IMR-90 (cell line): ENCODE measurements at regions not wholly inside any gene's neighbourhood (a gene's known extent, or its start where the extent isn't known, plus 50 kb on each side); places are given as distances from the start of the nearest gene placed in this dataset.
A peak's percentile ranks its signal among the peaks of the same experiment; 100 is the strongest.

Experiments
- ATAC-seq: fragments of 200-7000 bp; cut with Tn5 transposase; 2 replicates; pipeline ENCODE4 v1.9.1; 2020; ENCODE audit warnings: low read depth, mild to moderate bottlenecking, moderate library complexity
- BruUV-seq: library from RNA; stranded (reverse); fragments of 400-500 nt; replicated peaks from 2 replicates; lab custom pipeline; 2021; lab: Mats Ljungman, UMichigan
- CTCF ChIA-PET: fragments of 300-600 bp; formaldehyde crosslinking; extraction: SDS; loops from one replicate; lab custom pipeline; 2021; ENCODE audit warnings: antibody characterized with exemption; lab: Yijun Ruan, JAX
- POLR2A ChIA-PET: fragments of 300-600 bp; sonication (Branson Sonifier 250); formaldehyde crosslinking; loops from one replicate; lab custom pipeline; 2022; ENCODE audit warnings: antibody characterized with exemption; ENCODE audit not compliant: unreplicated experiment; lab: Charles Lee
- DNase-seq: peaks from one replicate; pipeline ENCODE4 v3.0.0; 2013
- H2AFZ ChIP-seq: replicated peaks from 2 replicates; pipeline ENCODE3; 2013; ENCODE audit warnings: low read length, mild to moderate bottlenecking; ENCODE audit not compliant: poor library complexity
- H2AK5ac ChIP-seq: 2 replicates; pipeline ENCODE4 v1.6.1; 2013; ENCODE audit warnings: low read depth, low read length, inconsistent platforms
- H2AK9ac ChIP-seq: replicated peaks from 2 replicates; pipeline ENCODE3; 2013; ENCODE audit warnings: mild to moderate bottlenecking, low read depth, low read length, moderate library complexity; ENCODE audit not compliant: poor library complexity
- H2BK120ac ChIP-seq: 2 replicates; pipeline ENCODE4 v1.6.1; 2013; ENCODE audit warnings: low read depth, low read length, inconsistent platforms
- H2BK15ac ChIP-seq: 3 replicates; pipeline ENCODE4 v1.6.1; 2013; ENCODE audit warnings: low read depth, low read length, inconsistent platforms
- H2BK20ac ChIP-seq: 2 replicates; pipeline ENCODE4 v1.6.1; 2013; ENCODE audit warnings: low read depth, mild to moderate bottlenecking, inconsistent platforms, low read length, moderate library complexity
- H2BK5ac ChIP-seq: 2 replicates; pipeline ENCODE4 v1.6.1; 2013; ENCODE audit warnings: mild to moderate bottlenecking, low read depth, low read length, inconsistent platforms; ENCODE audit not compliant: poor library complexity, severe bottlenecking
- H3K14ac ChIP-seq: replicated peaks from 2 replicates; pipeline ENCODE4 v1.6.1; 2013; ENCODE audit warnings: low read depth, low read length, inconsistent platforms
- H3K18ac ChIP-seq: 2 replicates; pipeline ENCODE4 v1.6.1; 2013; ENCODE audit warnings: low read depth, low read length, control low read depth
- H3K23ac ChIP-seq: 2 replicates; pipeline ENCODE4 v1.6.1; 2013; ENCODE audit warnings: low read depth, low read length, inconsistent platforms
- H3K27ac ChIP-seq: 2 replicates; pipeline ENCODE4 v1.5.1; 2013; ENCODE audit warnings: mild to moderate bottlenecking, control low read depth, low read length; ENCODE audit not compliant: insufficient read depth
- H3K27me3 ChIP-seq: 2 replicates; pipeline ENCODE4 v1.6.1; 2013; ENCODE audit warnings: low read length; ENCODE audit not compliant: control insufficient read depth, insufficient read depth
- H3K36me3 ChIP-seq: 2 replicates; pipeline ENCODE4 v1.6.1; 2013; ENCODE audit warnings: low read length, mixed read lengths; ENCODE audit not compliant: control insufficient read depth, insufficient read depth
- H3K4ac ChIP-seq: 2 replicates; pipeline ENCODE4 v1.6.1; 2013; ENCODE audit warnings: low read depth, low read length, inconsistent platforms
- H3K4me1 ChIP-seq: 2 replicates; pipeline ENCODE4 v1.6.1; 2013; ENCODE audit warnings: low read length, mixed read lengths; ENCODE audit not compliant: control insufficient read depth, insufficient read depth
- H3K4me2 ChIP-seq: 2 replicates; pipeline ENCODE4 v1.6.1; 2013; ENCODE audit warnings: low read depth, mild to moderate bottlenecking, control low read depth, low read length, moderate library complexity
- H3K4me3 ChIP-seq: 2 replicates; pipeline ENCODE4 v1.5.1; 2013; ENCODE audit warnings: low read depth, mild to moderate bottlenecking, control low read depth, low read length, moderate library complexity; ENCODE audit not compliant: insufficient read depth
- H3K56ac ChIP-seq: 2 replicates; pipeline ENCODE4 v1.6.1; 2013; ENCODE audit warnings: low read length, inconsistent platforms; ENCODE audit not compliant: insufficient read depth; ENCODE audit errors: extremely low read depth
- H3K79me1 ChIP-seq, 2 experiments: 2 replicates each; pipeline ENCODE4 v1.6.1; 2013; ENCODE audit warnings: low read length in 2 of 2, inconsistent platforms in 1 of 2, low read depth in 1 of 2
- H3K9ac ChIP-seq: 2 replicates; pipeline ENCODE4 v1.6.1; 2013; ENCODE audit warnings: low read depth, low read length, control low read depth
- H3K9me1 ChIP-seq: 2 replicates; pipeline ENCODE4 v1.6.1; 2013; ENCODE audit warnings: low read length, inconsistent platforms; ENCODE audit not compliant: insufficient read depth
- H3K9me3 ChIP-seq: 2 replicates; pipeline ENCODE4 v1.6.1; 2013; ENCODE audit warnings: low read length; ENCODE audit not compliant: control insufficient read depth, insufficient read depth
- H4K20me1 ChIP-seq: 2 replicates; pipeline ENCODE4 v1.6.1; 2013; ENCODE audit warnings: low read length, inconsistent platforms; ENCODE audit not compliant: insufficient read depth
- H4K5ac ChIP-seq: 2 replicates; pipeline ENCODE4 v1.6.1; 2013; ENCODE audit warnings: mild to moderate bottlenecking, low read depth, low read length, control low read depth
- H4K8ac ChIP-seq, 2 experiments: 2 replicates each; pipeline ENCODE4 v1.6.1; 2013; ENCODE audit warnings: low read depth in 2 of 2, low read length in 2 of 2, control low read depth in 1 of 2, inconsistent platforms in 1 of 2
- H4K91ac ChIP-seq: 2 replicates; pipeline ENCODE4 v1.6.1; 2013; ENCODE audit warnings: low read depth, low read length, inconsistent platforms; ENCODE audit not compliant: insufficient read depth
- BHLHE40 ChIP-seq: fragments of 150-350 bp; IDR thresholded peaks from 2 replicates; pipeline ENCODE4 v1.6.1; 2016; ENCODE audit warnings: mild to moderate bottlenecking, low read depth, low read length
- FOS ChIP-seq: fragments of 150-350 bp; IDR thresholded peaks from 2 replicates; pipeline ENCODE4 v1.6.1; 2016; ENCODE audit warnings: low read depth, low read length
- MXI1 ChIP-seq: IDR thresholded peaks from 2 replicates; pipeline ENCODE4 v1.6.1; 2012; ENCODE audit warnings: low read depth, mild to moderate bottlenecking, low read length, moderate library complexity, borderline replicate concordance
- RAD21 ChIP-seq: IDR thresholded peaks from 2 replicates; pipeline ENCODE4 v1.6.1; 2012; ENCODE audit warnings: low read length, improper control_type of control experiment
- RFX5 ChIP-seq: IDR thresholded peaks from 2 replicates; pipeline ENCODE4 v1.8.0; 2012; ENCODE audit warnings: low read depth, mild to moderate bottlenecking, low read length, moderate library complexity
- SMC3 ChIP-seq: fragments of 150-350 bp; IDR thresholded peaks from 2 replicates; pipeline ENCODE4 v1.6.1; 2016; ENCODE audit warnings: low read depth, mild to moderate bottlenecking, antibody characterized with exemption, low read length, moderate library complexity
- WGBS, 2 experiments: methylation state at CpG; one replicate each; pipeline versions ENCODE4 v1.1.5 to v1.1.7; 2013; ENCODE audit warnings: missing lambda C conversion rate in 2 of 2; ENCODE audit not compliant: insufficient read length in 1 of 2; ENCODE audit errors: extremely low coverage in 2 of 2; 5-methylcytosine and 5-hydroxymethylcytosine counted together
- dilution Hi-C: fragments of 300-500 bp; cut with HindIII; formaldehyde crosslinking; loops from one replicate; pipeline ENCODE4 v1.14.3; 2018; ENCODE audit warnings: low sequenced_read_pairs; ENCODE audit not compliant: unreplicated experiment
- in situ Hi-C: fragments of 300-500 bp; cut with MboI; formaldehyde crosslinking; loops from 3 replicates; pipeline ENCODE4 v1.14.3; 2019; ENCODE audit warnings: low sequenced_read_pairs, inconsistent platforms, mixed read lengths
- intact Hi-C: fragments of 100-400 bp; cut with micrococcal nuclease; formaldehyde crosslinking; loops from 2 replicates; pipeline ENCODE4 v1.10.0; 2022
- TF ChIP-seq, protein P1 (sequence below): fragments of 150-350 bp; IDR thresholded peaks from 2 replicates; pipeline ENCODE4 v1.6.1; 2017; ENCODE audit warnings: mild to moderate bottlenecking, antibody characterized with exemption, low read length, low read depth

DNA sequence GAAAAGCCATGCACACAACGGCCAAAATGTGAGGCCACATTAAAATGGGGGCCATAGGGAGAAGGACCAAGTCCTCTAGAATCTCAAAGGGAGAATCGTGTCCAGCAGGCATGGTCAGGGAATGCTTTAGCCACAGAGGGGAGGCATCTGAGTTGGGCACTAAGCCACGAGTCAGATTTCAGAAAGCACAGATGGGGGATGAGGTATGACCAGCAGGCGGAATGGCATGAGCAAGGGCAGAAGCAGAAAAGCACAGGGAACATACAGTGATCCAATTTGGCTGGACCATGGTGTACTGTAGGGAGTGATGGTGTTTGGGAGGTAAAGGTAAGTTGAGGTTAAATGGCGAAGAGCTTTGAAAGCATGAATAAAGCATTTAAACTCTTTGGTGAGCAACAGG, 214.6 kb downstream of the TLE1 start:
- Histone ChIP-seq H3K27ac (no peak overlapping the region), H3K9me3 (no peaks in the 10 kb centered on the region), H2BK120ac (peak overlapping the region; percentile 49; the same call in 1 of the 2 replicates), H3K4me1 (peaks cover 11% of the 10 kb centered on the region), H2BK5ac (no peak overlapping the region), H3K14ac (0 out of 2 replicates have a peak overlapping the region, but pooled peaks have one; percentile 21), H2AK9ac (peak overlapping the region; percentile 17), H3K4ac (peak overlapping the region; percentile 50; the same call in 1 of the 2 replicates), H3K56ac (no peak overlapping the region), H3K36me3 (no peaks in the 10 kb centered on the region), H3K79me1 (no peaks in the 10 kb centered on the region), H2AFZ (peak overlapping the region; percentile 16), H3K4me2 (no peak overlapping the region), H4K20me1 (no peaks in the 10 kb centered on the region), H3K9me1 (peaks cover 3% of the 10 kb centered on the region; the same call in 1 of the 2 replicates), H4K8ac (no peak overlapping the region; a peak in 1 of 4 replicates), H2BK15ac (no peak overlapping the region), H2AK5ac (peak overlapping the region; percentile 20; the same call in 1 of the 2 replicates), H4K91ac (0 out of 2 replicates have a peak overlapping the region, but pooled peaks have one; percentile 13), H3K23ac (no peak overlapping the region), H2BK20ac (peak overlapping the region; percentile 63; the same call in 1 of the 2 replicates), H3K18ac (peak overlapping the region; percentile 24; the same call in 1 of the 2 replicates), H4K5ac (peak overlapping the region; percentile 30; the same call in 1 of the 2 replicates), H3K9ac (no peak overlapping the region), H3K27me3 (no peaks in the 10 kb centered on the region), H3K4me3 (no peak overlapping the region)
- ATAC-seq (no peak), DNase-seq (no peak)
- no TSS peak for BruUV-seq
- TF ChIP-seq BHLHE40 (no peak), MXI1 (no peak), RAD21 (no peak), FOS (no peak), SMC3 (no peak), RFX5 (no peak)
- TF ChIP-seq, protein P1, sequence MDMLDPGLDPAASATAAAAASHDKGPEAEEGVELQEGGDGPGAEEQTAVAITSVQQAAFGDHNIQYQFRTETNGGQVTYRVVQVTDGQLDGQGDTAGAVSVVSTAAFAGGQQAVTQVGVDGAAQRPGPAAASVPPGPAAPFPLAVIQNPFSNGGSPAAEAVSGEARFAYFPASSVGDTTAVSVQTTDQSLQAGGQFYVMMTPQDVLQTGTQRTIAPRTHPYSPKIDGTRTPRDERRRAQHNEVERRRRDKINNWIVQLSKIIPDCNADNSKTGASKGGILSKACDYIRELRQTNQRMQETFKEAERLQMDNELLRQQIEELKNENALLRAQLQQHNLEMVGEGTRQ = no peak
- 96% methylated on average over 4 of the region's 5 CpGs; no CpG with 5 or more reads in 1 of the 2 experiments for WGBS, 2 experiments
- dilution Hi-C loops = no loop called here
- CTCF ChIA-PET = interaction anchor here (0.6 kb wide), 1 partner anchor 1857 kb away, joined by 3 read pairs; no protein-coding TSS in a partner anchor
- intact Hi-C loops = no loop called here
- POLR2A ChIA-PET = no interaction called here
- in situ Hi-C loops = no loop called here
